NCI-H1694 (cell line): ENCODE measurements at regions not wholly inside any gene's neighbourhood (a gene's known extent, or its start where the extent isn't known, plus 50 kb on each side); places are given as distances from the start of the nearest gene placed in this dataset.

Experiments used
- DNase-seq: peaks from one replicate; lab custom pipeline; 2025; lab: John Stamatoyannopoulos, UW

GRCh38 chrX:20863649-20864048 is 510.6 kb upstream of the CNKSR2 start:
- DNase-seq, result no peak

- DNase-seq, result no peak
Observed at GRCh38 chrX:20861113-20861512, 513.1 kb upstream of the CNKSR2 start.

DNA sequence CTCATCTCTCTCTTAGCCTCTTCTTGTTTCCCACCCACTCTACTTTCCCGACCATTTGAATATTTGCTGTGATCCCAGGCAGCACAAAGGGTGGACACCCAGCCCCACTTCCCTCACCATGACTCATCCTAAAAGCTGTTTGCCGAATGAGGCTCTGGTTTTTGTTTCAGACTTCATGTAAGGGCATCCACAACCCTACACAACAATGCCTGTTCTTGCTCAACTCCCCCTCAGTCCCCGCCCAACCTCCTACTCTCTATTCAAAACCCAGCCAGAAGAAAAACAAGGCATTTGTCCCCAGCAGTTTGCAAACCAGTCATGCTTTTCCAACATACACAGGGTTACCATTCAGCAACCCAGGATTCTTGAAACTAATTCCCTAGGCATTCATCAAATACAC is 516.5 kb upstream of the CNKSR2 start:
- no peak for DNase-seq

DNA sequence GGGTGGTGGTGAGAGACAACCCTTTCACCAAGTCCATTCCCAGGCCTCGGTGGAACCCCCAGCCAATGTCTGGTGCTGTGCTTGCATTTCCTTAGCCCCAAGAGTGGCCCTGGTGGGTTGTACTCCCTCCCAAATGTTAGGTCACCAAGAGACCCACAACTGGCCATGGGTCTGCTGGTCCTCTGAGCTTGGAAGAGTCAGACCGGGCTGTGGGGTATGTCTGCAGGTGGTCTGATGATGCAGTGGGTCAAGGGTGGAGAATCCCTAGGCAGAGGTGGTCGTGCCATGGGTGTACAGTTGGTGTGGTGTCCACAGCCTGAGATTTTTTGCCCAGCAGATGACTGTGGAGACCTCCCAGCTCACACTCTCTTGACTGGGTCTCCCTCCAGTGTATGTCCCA is 535.7 kb upstream of the CNKSR2 start:
- no peak for DNase-seq

DNA sequence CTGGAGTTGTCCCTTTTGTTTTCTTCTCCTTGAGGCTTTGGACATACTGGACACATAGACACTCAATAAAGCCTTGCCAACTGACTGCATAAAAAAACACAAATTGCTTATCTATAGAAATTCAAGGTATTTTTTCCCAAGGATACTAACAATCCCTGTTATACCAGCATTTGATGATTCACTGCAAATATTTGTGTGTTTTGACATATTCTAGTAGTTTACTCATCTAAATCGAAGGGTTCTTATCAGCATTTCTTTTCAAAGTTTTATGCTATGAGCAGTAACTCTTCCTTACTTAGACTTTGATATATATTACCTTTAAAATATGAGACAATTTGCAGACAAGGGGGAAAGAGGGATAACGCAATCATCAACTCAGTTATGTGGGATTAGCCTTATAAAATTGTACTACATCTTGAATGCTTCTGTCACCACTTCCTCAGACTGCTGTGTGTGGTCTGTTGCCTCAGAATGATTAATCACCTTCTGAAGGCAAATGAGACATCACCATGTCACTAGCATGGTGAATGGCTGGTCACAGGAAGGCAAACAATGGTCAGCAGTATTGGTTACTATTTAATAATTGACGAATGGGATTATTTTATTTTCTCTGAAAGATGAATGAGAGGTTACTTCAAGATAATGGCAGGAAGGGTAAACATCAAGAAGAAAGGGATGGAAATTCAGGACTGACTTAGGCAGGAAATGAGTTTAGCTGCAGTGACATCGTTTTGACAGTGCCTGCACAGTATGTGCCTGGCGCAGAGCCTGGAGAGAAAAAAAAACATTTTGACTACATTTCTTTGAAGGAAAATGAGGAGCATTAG is 544.3 kb upstream of the CNKSR2 start:
- no peak for DNase-seq

GRCh38 chrX:20825984-20826383 is 548.2 kb upstream of the CNKSR2 start:
- no peak for DNase-seq

DNA sequence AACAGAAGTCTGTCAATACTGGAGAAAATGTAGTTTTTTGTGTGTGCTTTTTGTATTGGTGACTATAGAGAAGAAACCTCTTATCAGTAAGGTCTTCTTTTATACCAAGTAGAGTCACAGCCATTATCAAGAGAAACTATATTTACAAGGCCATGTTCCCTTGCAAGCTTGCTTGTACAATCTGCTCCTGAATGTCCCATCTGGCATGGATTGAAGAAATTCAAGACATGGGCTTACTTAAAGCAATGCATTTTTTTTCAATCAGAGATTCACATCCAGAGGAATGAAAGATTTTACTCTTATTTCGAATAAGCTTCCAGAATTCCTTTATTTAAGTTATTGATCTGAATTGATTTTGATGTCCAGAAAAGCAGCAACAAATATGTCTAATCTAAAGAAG is 537.3 kb upstream of the RPS6KA3 start:
- no peak for DNase-seq

DNA sequence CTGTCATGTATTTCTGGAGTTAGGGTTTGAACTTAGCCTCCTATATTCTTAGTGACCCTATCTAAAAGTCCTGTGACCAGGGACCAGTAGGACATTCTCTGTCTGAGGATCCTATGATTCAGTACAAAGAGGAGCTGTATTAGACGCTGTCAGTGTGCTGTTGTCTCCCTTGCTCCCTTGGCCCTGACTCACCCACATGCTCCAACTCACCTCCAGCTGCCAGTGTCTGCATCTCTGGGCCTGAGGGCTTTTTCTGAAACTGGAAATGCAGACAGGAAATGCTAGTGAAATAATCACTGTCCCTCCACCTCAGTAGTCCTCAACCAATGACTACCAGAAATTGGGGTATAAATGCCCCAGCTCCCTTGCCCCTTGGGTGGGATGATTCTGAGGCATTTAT is 535.3 kb upstream of the RPS6KA3 start:
- no peak for DNase-seq

DNA sequence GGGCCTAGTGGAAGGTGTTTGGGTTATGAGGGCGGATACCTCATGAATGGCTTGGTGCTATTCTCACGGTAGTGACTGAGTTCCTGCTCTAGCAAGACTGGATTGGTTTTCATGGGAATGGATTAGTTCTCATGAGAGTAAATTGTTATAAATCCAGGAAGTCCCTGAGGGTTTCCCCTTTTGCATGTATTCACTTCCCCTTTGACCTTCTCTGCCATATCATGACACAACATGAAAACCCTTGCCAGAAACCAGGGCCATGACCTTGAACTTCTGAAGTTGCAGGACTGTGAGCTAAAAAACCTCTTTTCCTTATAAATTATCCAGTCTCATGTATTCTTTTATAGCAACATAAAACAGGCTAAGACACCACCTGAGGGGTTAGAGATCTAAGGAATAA is 529.7 kb upstream of the RPS6KA3 start:
- no peak for DNase-seq

DNA sequence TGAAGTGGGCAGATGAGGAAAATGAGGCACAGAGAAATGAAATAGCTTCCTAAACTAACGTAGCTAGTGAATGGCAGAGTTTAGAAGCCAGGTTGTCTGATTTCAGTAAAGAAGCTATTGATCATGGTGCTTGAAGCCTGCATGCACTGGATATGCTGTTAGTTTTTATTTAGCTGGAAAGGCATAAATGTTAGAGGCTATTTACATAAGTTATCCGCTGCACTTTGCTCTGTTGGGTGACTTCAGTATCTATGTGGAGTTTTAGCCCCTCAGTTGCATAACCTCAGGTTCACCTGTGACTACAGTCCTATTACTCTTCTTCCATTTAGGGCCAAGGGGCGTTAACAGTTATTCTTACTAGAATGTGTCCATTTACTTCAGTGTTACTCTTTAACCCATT is 522.4 kb upstream of the RPS6KA3 start:
- no peak for DNase-seq

DNA sequence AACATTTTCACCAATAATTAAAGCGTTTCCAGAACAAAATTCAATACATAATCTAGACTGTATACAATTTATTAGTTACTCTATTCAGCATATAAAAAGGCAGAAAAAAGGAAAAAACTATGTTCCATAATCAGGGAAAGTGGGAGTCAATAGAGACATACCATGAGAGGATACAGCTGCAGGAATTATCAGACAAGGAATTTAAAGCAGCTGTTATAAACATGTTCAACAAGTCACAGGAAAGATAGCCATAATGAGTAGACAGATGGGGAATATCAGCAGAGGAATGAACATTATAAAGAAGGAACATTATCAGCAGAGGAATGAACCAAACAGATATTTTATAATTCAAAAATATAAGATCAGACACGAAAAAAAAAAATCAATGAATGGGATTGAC is 500.6 kb upstream of the RPS6KA3 start:
- DNase-seq, result no peak

- no peak for DNase-seq
Observed at GRCh38 chrX:20756585-20756984, 489.9 kb upstream of the RPS6KA3 start.

- no peak for DNase-seq
Observed at GRCh38 chrX:20753076-20753475, 486.4 kb upstream of the RPS6KA3 start.

DNA sequence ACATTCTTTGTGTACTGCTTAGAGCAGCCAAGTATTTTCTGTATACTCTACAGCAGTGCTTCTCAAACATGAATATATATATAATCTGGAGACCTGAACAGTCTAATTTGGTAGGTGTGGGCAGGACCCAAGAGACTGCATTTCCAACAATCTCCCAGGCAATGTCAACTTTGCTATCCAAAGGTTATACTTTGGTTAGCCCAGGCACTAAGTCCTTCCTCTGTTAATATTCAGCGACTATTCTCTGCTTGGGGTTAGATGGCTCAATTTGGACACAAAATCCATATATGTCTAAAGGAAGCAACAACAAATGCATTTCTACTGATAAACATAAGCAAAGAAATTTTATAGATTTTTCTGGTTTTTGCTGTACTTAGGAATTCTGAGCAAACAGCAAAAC is 480.0 kb upstream of the RPS6KA3 start:
- no peak for DNase-seq

- DNase-seq, result peak; percentile 8
Observed at GRCh38 chrX:20743046-20743445, 476.3 kb upstream of the RPS6KA3 start.

GRCh38 chrX:20742106-20742505 is 475.4 kb upstream of the RPS6KA3 start:
- DNase-seq, result no peak

DNA sequence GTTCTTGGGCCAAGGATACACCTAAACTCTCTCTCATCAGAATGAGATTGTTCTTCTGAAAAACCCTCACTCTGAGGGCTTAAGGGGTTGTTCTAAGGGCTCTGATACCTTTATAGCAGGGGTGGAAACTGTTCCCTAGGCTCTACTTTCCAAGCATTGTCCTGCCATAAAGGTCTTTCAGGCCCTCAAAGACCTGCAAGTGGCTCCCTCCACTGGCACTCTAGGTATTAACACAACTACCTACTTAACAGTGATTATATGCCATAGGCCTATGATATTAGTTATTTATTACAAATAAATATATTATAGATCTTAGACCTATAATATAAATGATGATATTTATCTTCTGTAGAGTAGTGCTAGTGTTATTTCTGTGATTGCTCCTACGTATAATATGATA is 473.7 kb upstream of the RPS6KA3 start:
- no peak for DNase-seq

GRCh38 chrX:20739038-20739745 is 472.5 kb upstream of the RPS6KA3 start:
- DNase-seq, result no peak

DNA sequence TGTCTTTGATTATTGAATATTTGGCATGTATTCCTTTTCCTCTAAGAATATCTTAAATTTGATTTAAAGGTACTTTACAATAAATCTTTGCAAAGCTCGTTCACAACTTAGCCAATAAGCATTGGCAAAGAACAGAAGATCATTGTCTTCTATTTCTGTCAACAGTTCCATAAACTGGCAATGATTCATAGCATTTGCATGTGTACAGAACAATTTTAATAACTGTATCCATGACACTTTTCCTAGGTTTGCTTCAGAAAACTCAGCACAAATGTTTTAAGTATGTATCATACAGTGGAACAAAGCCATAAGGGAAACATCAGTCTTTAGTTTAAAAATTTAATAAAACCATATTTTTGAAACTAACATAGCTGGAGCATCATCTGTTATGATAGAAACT is 462.7 kb upstream of the RPS6KA3 start:
- DNase-seq, result no peak

GRCh38 chrX:20727447-20727846 is 460.7 kb upstream of the RPS6KA3 start:
- no peak for DNase-seq

- no peak for DNase-seq
Observed at GRCh38 chrX:20720954-20721626, 454.4 kb upstream of the RPS6KA3 start.

DNA sequence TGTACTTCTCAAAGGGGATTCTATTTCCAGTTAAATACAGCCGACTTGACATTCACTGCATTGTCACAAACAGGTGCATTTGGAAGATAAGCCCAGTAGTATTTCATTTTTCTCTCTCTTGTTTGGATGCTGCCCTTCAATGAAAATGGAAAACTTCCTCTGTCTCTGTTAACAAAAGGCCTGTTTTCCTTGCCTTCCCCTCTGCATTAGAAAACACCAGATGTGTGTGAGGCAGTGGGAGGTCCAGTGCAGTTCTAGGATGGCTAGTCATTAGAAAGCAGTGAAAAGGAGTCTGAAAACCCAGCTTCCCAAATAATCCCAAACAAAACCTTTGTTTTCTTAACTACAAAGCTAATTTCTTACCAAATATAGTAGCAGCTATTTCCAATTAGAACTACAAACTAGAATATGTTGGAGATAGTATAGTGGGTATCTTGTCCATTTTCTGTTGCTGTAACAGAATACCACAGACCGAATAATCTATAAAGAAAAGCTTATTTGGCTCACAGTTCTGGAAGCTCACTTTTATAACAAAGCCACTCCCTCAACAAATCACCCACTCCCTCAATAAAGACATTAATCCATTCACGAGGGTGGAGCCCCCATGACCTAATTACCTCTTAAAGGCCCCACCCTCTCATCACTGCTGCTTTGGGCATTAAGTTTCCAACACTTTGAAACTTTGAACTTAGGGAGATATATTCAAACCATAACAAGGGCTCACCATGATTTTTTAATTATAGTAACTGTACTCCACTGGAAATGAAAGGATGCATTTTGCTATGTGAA is 452.1 kb upstream of the RPS6KA3 start:
- no peak for DNase-seq
